Erythroblast (primary cell): ENCODE measurements at regions not wholly inside any gene's neighbourhood (a gene's known extent, or its start where the extent isn't known, plus 50 kb on each side); places are given as distances from the start of the nearest gene placed in this dataset.

Source experiments
- DNase-seq, 2 experiments: peaks; one replicate each; lab custom pipeline; 2025; lab: John Stamatoyannopoulos, UW
- GATA1 ChIP-seq: IDR thresholded peaks from 2 replicates; pipeline ENCODE4 v1.6.1; 2011; ENCODE audit warnings: low read depth, mild to moderate bottlenecking, control low read depth, low read length, moderate library complexity
- POLR2A ChIP-seq: IDR thresholded peaks from 2 replicates; pipeline ENCODE4 v1.6.1; 2011; ENCODE audit warnings: mild to moderate bottlenecking, low read length

DNA sequence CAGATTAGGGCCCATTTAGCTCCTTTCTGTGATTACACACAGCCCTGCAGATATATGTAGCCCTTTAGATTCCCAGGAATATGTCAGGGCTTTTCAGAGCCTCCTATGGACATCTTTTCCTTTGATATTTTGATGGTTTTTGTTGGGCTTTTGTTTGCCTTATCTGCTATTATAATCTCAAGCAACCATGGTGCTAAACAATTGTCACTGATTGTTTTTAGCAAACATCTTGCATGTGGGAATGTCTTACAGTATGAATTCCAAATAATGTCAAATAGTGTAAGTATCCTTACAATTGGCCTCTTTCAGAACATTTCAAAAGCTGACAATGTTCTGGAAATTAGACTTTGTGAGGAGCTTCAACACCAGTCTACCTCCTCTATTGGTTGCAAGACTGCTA, 333.6 kb upstream of the OPRM1 start:
- TF ChIP-seq POLR2A, result no peak
- no peak for DNase-seq

DNA sequence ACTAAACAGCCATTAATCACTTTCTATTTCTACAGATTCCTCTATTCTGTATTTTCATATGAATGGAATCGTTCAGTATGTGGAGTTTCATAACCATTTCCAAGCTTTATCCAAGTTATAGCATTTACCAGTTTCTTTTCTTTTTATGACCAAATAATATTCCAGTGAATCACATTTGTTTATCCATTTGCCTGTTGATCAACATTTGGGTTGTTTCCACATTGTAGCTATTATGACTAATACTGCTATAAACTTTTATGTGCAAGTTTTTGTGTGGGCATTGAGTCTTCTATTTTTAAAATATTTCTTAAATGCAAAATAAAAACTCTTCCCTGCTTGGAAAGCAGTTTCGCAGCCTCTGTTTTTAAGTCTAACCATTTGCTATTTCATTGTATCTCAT, 336.4 kb upstream of the OPRM1 start:
- no peak for DNase-seq
- TF ChIP-seq POLR2A (no peak), GATA1 (no peak)

DNA sequence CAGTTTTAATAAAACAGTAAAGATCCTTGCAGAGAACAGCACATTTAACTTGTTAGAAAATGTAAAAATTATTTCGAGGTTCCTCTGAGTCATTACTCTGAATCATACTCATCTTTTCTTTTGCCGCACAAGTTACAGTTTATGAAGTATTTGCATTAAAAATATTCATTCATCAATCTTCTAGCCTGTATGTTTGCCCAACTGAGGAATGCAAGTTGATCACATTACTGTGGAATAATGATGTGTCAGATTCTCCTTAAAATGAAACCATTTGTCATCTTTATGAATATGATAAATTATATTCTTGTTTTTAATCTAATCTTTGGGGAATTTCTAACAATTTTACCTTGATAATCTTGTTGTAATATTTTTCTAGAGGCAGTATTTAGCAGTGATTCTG, 340.4 kb upstream of the OPRM1 start:
- TF ChIP-seq GATA1, result no peak
- no peak for TF ChIP-seq POLR2A
- DNase-seq, result no peak

- TF ChIP-seq GATA1, result no peak
- no peak for TF ChIP-seq POLR2A
- DNase-seq, result no peak
These were observed 341.0 kb upstream of the OPRM1 start for GRCh38 chr6:153698001-153698400.

DNA sequence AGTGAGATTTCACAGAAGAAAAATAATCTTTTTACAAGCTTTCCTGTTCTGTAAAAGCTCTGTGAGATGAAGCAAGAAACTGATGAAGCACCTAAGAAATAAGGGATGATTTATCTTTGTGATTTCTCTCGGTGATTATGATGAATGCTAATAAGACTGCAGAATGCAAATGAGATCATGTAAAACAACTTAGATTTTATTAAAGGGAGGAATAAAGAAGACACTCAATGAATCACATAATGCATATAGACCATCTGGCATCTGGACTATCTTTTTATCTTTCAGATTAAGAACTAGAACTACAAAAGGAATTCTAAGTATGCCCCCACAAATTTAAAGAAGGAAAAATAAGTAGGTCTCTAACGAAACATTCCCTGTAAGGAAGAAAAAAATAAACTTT, 361.5 kb upstream of the OPRM1 start:
- no peak for DNase-seq
- TF ChIP-seq POLR2A, result no peak
- no peak for TF ChIP-seq GATA1

GRCh38 chr6:153673750-153674149, 365.3 kb upstream of the OPRM1 start:
- TF ChIP-seq POLR2A (no peak), GATA1 (no peak)

GRCh38 chr6:153673225-153673624, 365.8 kb upstream of the OPRM1 start:
- TF ChIP-seq GATA1 (no peak), POLR2A (no peak)
- DNase-seq, result no peak

More at GRCh38 chr6:153673750-153674149, 365.3 kb upstream of the OPRM1 start:
- DNase-seq, result no peak

DNA sequence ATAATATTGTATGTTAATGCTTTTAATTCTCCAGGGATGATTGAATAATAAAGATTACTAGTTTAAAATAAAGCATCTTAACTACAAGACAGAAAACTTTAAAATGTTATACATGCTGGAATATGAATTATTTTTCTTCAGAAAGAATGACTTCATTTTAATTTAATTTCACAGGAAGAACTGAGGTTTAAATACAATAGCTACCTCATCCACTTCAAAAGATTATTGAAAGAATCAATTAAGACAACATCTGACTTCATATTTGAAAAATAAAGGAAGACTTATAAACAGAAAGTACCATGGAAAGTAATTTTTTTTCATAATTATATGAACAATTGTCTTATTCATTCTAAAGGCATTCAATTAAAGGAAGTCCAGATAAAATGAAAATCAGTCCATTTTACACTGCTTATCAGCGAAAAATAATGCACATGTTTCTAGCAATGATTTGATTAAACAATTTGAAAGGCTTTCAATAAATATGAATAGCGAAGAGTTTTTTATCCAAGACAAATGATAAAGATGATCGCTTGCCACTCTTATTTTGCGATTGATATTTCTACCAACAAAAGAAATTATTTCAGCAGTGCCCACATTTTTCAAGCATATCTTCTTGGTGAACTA, 368.5 kb upstream of the OPRM1 start:
- DNase-seq, result no peak
- TF ChIP-seq GATA1 (no peak), POLR2A (no peak)

GRCh38 chr6:153668758-153669157, 370.3 kb upstream of the OPRM1 start:
- no peak for DNase-seq
- no peak for TF ChIP-seq GATA1
- no peak for TF ChIP-seq POLR2A

DNA sequence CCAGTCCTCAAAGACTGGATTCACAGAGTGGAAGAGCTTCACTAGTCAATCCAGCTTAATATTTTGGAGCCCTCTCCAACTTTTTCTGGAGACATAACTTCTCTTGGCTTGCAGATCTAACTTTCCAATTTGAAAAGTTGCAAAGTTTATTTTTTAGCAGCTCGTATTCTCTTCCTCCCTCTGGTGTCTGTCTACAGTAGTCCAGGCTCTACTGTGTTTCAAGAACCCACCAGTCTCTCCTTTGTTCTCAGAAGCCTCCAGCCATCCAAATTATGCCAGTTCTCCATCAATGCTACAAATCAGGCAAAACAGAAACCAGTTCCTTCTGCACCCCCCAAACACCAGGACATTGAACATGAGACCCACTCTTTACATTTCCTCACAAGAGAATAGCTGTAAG, 376.1 kb upstream of the OPRM1 start:
- TF ChIP-seq POLR2A (no peak), GATA1 (no peak)
- DNase-seq, result no peak

- TF ChIP-seq GATA1, result no peak
- no peak for TF ChIP-seq POLR2A
- DNase-seq, result no peak
These were observed 393.7 kb upstream of the OPRM1 start for GRCh38 chr6:153645326-153645725.

GRCh38 chr6:153644000-153644399, 395.0 kb upstream of the OPRM1 start:
- no peak for DNase-seq
- no peak for TF ChIP-seq GATA1
- no peak for TF ChIP-seq POLR2A

DNA sequence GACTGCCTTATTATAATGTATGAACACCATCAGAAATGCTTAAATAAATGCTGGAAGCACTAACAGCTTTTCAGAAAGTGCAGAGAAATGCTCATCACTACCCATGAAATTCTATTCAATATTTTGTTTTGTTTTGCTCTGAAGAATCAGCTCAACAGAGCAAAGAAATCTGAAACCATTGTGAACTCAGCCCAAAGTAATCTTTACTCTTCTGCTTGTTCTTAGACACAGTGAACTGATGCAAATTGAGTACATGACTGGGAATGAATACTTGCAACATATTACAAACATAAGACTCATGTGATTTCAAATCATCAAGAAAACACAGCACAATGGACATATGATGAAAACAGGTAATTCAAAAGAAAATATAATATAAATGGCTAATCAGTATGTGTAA, 404.6 kb upstream of the OPRM1 start:
- TF ChIP-seq GATA1 (no peak), POLR2A (no peak)
- DNase-seq, result no peak

DNA sequence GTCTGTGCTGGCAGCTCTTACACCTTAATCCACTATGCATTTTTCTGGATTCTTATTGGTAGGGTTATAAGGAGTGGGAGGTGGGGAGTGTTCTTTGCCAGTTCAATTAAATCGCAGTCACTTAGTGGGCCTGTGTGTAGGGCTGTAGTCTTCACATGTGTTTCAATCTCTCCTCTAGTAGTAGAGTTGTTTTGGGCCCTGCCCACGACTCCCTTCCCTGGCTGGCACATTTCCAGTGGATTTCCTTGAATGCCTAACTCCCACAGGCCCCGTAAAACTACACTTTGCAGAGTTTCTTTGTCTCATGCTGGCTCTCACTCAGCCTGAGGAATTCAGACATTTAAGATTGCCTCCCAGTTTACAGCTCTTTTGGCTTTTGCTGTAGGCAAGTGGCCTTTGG, 414.0 kb upstream of the OPRM1 start:
- TF ChIP-seq POLR2A, result no peak
- no peak for TF ChIP-seq GATA1

DNA sequence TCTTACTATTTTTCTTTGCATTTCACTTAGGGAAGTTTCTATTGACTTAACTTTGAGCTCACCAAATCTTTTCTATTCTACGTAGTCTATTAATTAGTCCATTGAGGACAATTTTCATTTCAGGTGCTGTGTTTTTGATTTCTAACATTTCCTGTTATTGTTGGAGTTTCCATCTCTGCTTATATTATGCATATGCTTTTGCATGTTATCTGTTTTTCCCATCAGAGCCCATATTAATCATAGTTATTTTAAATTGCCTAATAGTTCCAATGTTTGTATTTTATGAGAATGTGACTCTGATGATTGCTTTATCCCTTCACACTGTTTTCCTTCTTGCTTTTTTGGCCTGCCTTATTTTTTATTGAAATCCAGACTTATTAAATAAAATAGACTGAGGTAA, 414.5 kb upstream of the OPRM1 start:
- TF ChIP-seq GATA1, result no peak
- TF ChIP-seq POLR2A, result no peak
- DNase-seq, result no peak

More for the DNA sequence above, 414.0 kb upstream of the OPRM1 start:
- no peak for DNase-seq
